ENCODE measurements at regions not wholly inside any gene's neighbourhood (a gene's known extent, or its start where the extent isn't known, plus 50 kb on each side); places are given as distances from the start of the nearest gene placed in this dataset.

GRCh38 chr11:97123237-97123636 is 733.4 kb downstream of the JRKL start:
- H3K27me3 ChIP-seq (ENCODE audit: control insufficient read depth in 2 of 2, insufficient read depth in 2 of 2, low read length in 2 of 2), result no peaks in the 10 kb centered on the region
- no peaks in the 10 kb centered on the region for H3K36me3 ChIP-seq (ENCODE audit: control insufficient read depth, insufficient read depth, low read length)
- H2AFZ ChIP-seq (ENCODE audit: low read depth, low read length), result no peak overlapping the region
- CTCF ChIA-PET (ENCODE audit: low intra/inter-chr PET ratio), result no interaction called here
- FAIRE-seq, result no peak
- POLR2A ChIA-PET, result no interaction called here
- TF ChIP-seq ZNF41 (CRISPR knock-in tag; conservative IDR thresholded peaks at IDR 0.05), result no peak
- no peak for TF ChIP-seq KLF1 (tag; IDR thresholded peaks at IDR 0.05)
- TF ChIP-seq U2AF2 (optimal IDR thresholded peaks at IDR 0.05; ENCODE audit: low read depth, low read length), result no peak
- TF ChIP-seq, protein P1, sequence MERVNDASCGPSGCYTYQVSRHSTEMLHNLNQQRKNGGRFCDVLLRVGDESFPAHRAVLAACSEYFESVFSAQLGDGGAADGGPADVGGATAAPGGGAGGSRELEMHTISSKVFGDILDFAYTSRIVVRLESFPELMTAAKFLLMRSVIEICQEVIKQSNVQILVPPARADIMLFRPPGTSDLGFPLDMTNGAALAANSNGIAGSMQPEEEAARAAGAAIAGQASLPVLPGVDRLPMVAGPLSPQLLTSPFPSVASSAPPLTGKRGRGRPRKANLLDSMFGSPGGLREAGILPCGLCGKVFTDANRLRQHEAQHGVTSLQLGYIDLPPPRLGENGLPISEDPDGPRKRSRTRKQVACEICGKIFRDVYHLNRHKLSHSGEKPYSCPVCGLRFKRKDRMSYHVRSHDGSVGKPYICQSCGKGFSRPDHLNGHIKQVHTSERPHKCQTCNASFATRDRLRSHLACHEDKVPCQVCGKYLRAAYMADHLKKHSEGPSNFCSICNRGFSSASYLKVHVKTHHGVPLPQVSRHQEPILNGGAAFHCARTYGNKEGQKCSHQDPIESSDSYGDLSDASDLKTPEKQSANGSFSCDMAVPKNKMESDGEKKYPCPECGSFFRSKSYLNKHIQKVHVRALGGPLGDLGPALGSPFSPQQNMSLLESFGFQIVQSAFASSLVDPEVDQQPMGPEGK (CRISPR knock-in tag; IDR thresholded peaks at IDR 0.05; ENCODE audit: borderline replicate concordance), result no peak
- TF ChIP-seq MEF2A (IDR thresholded peaks at IDR 0.05; ENCODE audit: control insufficient read depth, low read depth, low read length), result no peak
- TF ChIP-seq BDP1 (IDR thresholded peaks at IDR 0.05; ENCODE audit: insufficient read depth, insufficient read length), result no peak
- no peak for TF ChIP-seq JUNB (CRISPR knock-in tag; conservative IDR thresholded peaks at IDR 0.05)
- TF ChIP-seq RBM34 (IDR thresholded peaks at IDR 0.05; ENCODE audit: borderline replicate concordance, insufficient read depth, low read length), result no peak
- TF ChIP-seq SAP30 (IDR thresholded peaks at IDR 0.05; ENCODE audit: borderline replicate concordance, insufficient read depth, low read depth, low read length, poor library complexity, severe bottlenecking), result no peak
- no peak for TF ChIP-seq ZNF586 (CRISPR knock-in tag; conservative IDR thresholded peaks at IDR 0.05)
- TF ChIP-seq ZNF785 (CRISPR knock-in tag; IDR thresholded peaks at IDR 0.05), result no peak
- TF ChIP-seq CXXC5 (CRISPR knock-in tag; IDR thresholded peaks at IDR 0.05), result no peak
- no peak for TF ChIP-seq ZKSCAN8 (CRISPR knock-in tag; IDR thresholded peaks at IDR 0.05)
- no peak for TF ChIP-seq TEAD2 (tag; IDR thresholded peaks at IDR 0.05)
- no peak for TF ChIP-seq NR2F6 (CRISPR knock-in tag; IDR thresholded peaks at IDR 0.05)
- TF ChIP-seq COPS2 (conservative IDR thresholded peaks at IDR 0.05), result no peak
- no peak for TF ChIP-seq SMC3 (conservative IDR thresholded peaks at IDR 0.05; ENCODE audit: insufficient read depth, low read depth, low read length)
- TF ChIP-seq ZKSCAN1 (IDR thresholded peaks at IDR 0.05; ENCODE audit: low read depth, low read length), result no peak
- TF ChIP-seq NFE2L1 (tag; IDR thresholded peaks at IDR 0.05; ENCODE audit: borderline replicate concordance, low read depth), result no peak
- H3K9me3 ChIP-seq (replicated peaks; ENCODE audit: control insufficient read depth, insufficient read depth, low read depth, low read length), result no peaks in the 10 kb centered on the region
- H3K79me2 ChIP-seq (ENCODE audit: control insufficient read depth, insufficient read depth, low read length), result no peaks in the 10 kb centered on the region
- H3K9me1 ChIP-seq (ENCODE audit: control insufficient read depth, insufficient read depth, low read length), result no peaks in the 10 kb centered on the region
- no TSS peak for BruUV-seq (replicated peaks)
- in situ Hi-C loops (cut with MboI) (no loop called here), intact Hi-C loops (cut with micrococcal nuclease) (no loop called here)
- no peak for DNase-seq (ENCODE audit: extremely low read depth in 1 of 4, low spot score in 3 of 4)
- WGBS (ENCODE audit: insufficient coverage, low coverage, missing lambda C conversion rate), result 0% methylated on average over 2 of the region's 2 CpGs
- no peak for ATAC-seq
- H4K20me1 ChIP-seq (replicated peaks; ENCODE audit: control insufficient read depth, insufficient read depth, low read length), result no peaks in the 10 kb centered on the region
- no peak overlapping the region for H3K4me2 ChIP-seq (ENCODE audit: insufficient read depth, low read length)
- H3K4me1 ChIP-seq (replicated peaks in 1 of 2; ENCODE audit: control insufficient read depth in 2 of 2, insufficient read depth in 2 of 2, low read length in 2 of 2), result no peaks in the 10 kb centered on the region
- no peak overlapping the region for H3K27ac ChIP-seq (ENCODE audit: extremely low read depth, low read depth, low read length)
- H3K4me3 ChIP-seq, result no peak overlapping the region
- no peak overlapping the region for H3K9ac ChIP-seq (ENCODE audit: insufficient read depth in 1 of 2, low read depth in 2 of 2, low read length in 2 of 2)

Measured in K562 (cell line).